Panc1 (cell line): ENCODE measurements at regions not wholly inside any gene's neighbourhood (a gene's known extent, or its start where the extent isn't known, plus 50 kb on each side); places are given as distances from the start of the nearest gene placed in this dataset.

Experiments
- POLR2AphosphoS5 ChIP-seq: IDR thresholded peaks from 2 replicates; pipeline ENCODE4 v1.6.1; 2012; ENCODE audit warnings: mild to moderate bottlenecking, low read depth, low read length, moderate library complexity
- TF ChIP-seq, protein P1 (sequence below): fragments of 450-650 bp; IDR thresholded peaks from 2 replicates; pipeline ENCODE4 v1.5.1; 2017; ENCODE audit warnings: mild to moderate bottlenecking

DNA sequence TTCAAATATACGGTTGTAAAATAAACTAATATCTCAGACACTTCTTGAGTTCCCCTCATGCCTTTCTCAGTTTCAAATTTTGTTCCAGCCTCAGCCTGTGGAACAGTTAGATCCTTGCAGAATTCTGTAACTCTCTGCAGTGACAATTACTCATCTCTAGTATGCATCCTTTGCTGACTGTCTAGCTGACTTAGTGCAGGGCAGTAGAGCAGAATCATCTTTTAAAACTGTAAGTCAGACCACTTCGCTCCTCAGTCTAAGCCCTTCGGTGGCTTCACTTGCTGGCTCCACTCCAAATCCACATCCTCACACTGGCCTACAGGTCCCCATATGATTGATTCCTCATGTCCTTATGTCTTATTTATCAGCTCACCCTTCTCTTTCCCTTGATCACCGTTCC, 164.1 kb upstream of the ZSWIM2 start:
- no peak for TF ChIP-seq POLR2AphosphoS5
- TF ChIP-seq, protein P1, sequence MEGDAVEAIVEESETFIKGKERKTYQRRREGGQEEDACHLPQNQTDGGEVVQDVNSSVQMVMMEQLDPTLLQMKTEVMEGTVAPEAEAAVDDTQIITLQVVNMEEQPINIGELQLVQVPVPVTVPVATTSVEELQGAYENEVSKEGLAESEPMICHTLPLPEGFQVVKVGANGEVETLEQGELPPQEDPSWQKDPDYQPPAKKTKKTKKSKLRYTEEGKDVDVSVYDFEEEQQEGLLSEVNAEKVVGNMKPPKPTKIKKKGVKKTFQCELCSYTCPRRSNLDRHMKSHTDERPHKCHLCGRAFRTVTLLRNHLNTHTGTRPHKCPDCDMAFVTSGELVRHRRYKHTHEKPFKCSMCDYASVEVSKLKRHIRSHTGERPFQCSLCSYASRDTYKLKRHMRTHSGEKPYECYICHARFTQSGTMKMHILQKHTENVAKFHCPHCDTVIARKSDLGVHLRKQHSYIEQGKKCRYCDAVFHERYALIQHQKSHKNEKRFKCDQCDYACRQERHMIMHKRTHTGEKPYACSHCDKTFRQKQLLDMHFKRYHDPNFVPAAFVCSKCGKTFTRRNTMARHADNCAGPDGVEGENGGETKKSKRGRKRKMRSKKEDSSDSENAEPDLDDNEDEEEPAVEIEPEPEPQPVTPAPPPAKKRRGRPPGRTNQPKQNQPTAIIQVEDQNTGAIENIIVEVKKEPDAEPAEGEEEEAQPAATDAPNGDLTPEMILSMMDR, result no peak
